ENCODE measurements at regions not wholly inside any gene's neighbourhood (a gene's known extent, or its start where the extent isn't known, plus 50 kb on each side); places are given as distances from the start of the nearest gene placed in this dataset.

- peaks cover 1% of the 10 kb centered on the region for H3K27me3 Mint-ChIP-seq (ENCODE audit: insufficient read depth)
- no peak overlapping the region for H3K27ac Mint-ChIP-seq
- DNase-seq: no peak
- peaks cover 19% of the 10 kb centered on the region for H3K9me3 Mint-ChIP-seq
- peaks cover 12% of the 10 kb centered on the region for H3K36me3 Mint-ChIP-seq (ENCODE audit: low read depth)
- Histone ChIP-seq H3K9ac (ENCODE audit: extremely low read depth, low read length, poor library complexity, severe bottlenecking) (no peak overlapping the region), H3K4me3 (ENCODE audit: low read length) (no peak overlapping the region), H3K36me3 (ENCODE audit: control insufficient read depth, insufficient read depth, low read length) (no peaks in the 10 kb centered on the region), H3K27ac (ENCODE audit: low read depth, low read length) (no peak overlapping the region), H3K9me3 (ENCODE audit: control insufficient read depth, low read length) (peaks cover 30% of the 10 kb centered on the region), H3K27me3 (ENCODE audit: control insufficient read depth, insufficient read depth, low read length, poor library complexity, severe bottlenecking) (no peaks in the 10 kb centered on the region), H3K4me1 (ENCODE audit: control insufficient read depth, insufficient read depth, low read length) (no peaks in the 10 kb centered on the region)
- no peak for TF ChIP-seq CTCF (conservative IDR thresholded peaks at IDR 0.05)
- peaks cover 16% of the 10 kb centered on the region for H3K4me1 Mint-ChIP-seq
- no peak overlapping the region for H3K4me3 Mint-ChIP-seq
- 91 to 100% methylated on average over 1 to 2 of the region's 2 CpGs for WGBS, 2 experiments (ENCODE audit: insufficient coverage in 1 of 2, insufficient read length in 1 of 2)
These were observed 660.6 kb upstream of the ADGRL4 start for GRCh38 chr1:79667166-79667565.

GRCh38 chr1:79663916-79664315, 657.4 kb upstream of the ADGRL4 start:
- no peak overlapping the region for H3K4me3 Mint-ChIP-seq
- TF ChIP-seq CTCF (conservative IDR thresholded peaks at IDR 0.05): no peak
- peaks cover 27% of the 10 kb centered on the region for H3K9me3 ChIP-seq (ENCODE audit: control insufficient read depth, low read length)
- H3K4me1 Mint-ChIP-seq: peaks cover 21% of the 10 kb centered on the region
- H3K9ac ChIP-seq (ENCODE audit: extremely low read depth, low read length, poor library complexity, severe bottlenecking): no peak overlapping the region
- no peaks in the 10 kb centered on the region for H3K4me1 ChIP-seq (ENCODE audit: control insufficient read depth, insufficient read depth, low read length)
- H3K4me3 ChIP-seq (ENCODE audit: low read length): no peak overlapping the region
- no peaks in the 10 kb centered on the region for H3K27me3 ChIP-seq (ENCODE audit: control insufficient read depth, insufficient read depth, low read length, poor library complexity, severe bottlenecking)
- peaks cover 18% of the 10 kb centered on the region for H3K9me3 Mint-ChIP-seq
- H3K27ac Mint-ChIP-seq: peak overlapping the region; percentile 56
- no peaks in the 10 kb centered on the region for H3K27me3 Mint-ChIP-seq (ENCODE audit: insufficient read depth)
- no peaks in the 10 kb centered on the region for H3K36me3 ChIP-seq (ENCODE audit: control insufficient read depth, insufficient read depth, low read length)
- DNase-seq: peak; percentile 69
- H3K36me3 Mint-ChIP-seq (ENCODE audit: low read depth): peaks cover 7% of the 10 kb centered on the region
- 25 to 39% methylated on average over 1 to 2 of the region's 2 CpGs for WGBS, 2 experiments (ENCODE audit: insufficient coverage in 1 of 2, insufficient read length in 1 of 2)
- H3K27ac ChIP-seq (ENCODE audit: low read depth, low read length): no peak overlapping the region

GRCh38 chr1:79662596-79662995, 656.1 kb upstream of the ADGRL4 start:
- H3K27ac ChIP-seq (ENCODE audit: low read depth, low read length): no peak overlapping the region
- peaks cover 22% of the 10 kb centered on the region for H3K9me3 ChIP-seq (ENCODE audit: control insufficient read depth, low read length)
- TF ChIP-seq CTCF (conservative IDR thresholded peaks at IDR 0.05): no peak
- no peak overlapping the region for H3K27ac Mint-ChIP-seq
- no peak for DNase-seq
- peaks cover 7% of the 10 kb centered on the region for H3K36me3 Mint-ChIP-seq (ENCODE audit: low read depth)
- H3K9me3 Mint-ChIP-seq: peaks cover 12% of the 10 kb centered on the region
- 86% methylated on average over 1 of the region's 1 CpG for WGBS, 2 experiments (ENCODE audit: insufficient coverage in 1 of 2, insufficient read length in 1 of 2)
- no peak overlapping the region for H3K9ac ChIP-seq (ENCODE audit: extremely low read depth, low read length, poor library complexity, severe bottlenecking)
- no peaks in the 10 kb centered on the region for H3K27me3 Mint-ChIP-seq (ENCODE audit: insufficient read depth)
- H3K4me1 Mint-ChIP-seq: peaks cover 26% of the 10 kb centered on the region
- H3K4me3 ChIP-seq (ENCODE audit: low read length): no peak overlapping the region
- no peak overlapping the region for H3K4me3 Mint-ChIP-seq
- no peaks in the 10 kb centered on the region for H3K27me3 ChIP-seq (ENCODE audit: control insufficient read depth, insufficient read depth, low read length, poor library complexity, severe bottlenecking)
- H3K36me3 ChIP-seq (ENCODE audit: control insufficient read depth, insufficient read depth, low read length): no peaks in the 10 kb centered on the region
- H3K4me1 ChIP-seq (ENCODE audit: control insufficient read depth, insufficient read depth, low read length): no peaks in the 10 kb centered on the region

Measured in endodermal cell (in vitro differentiated cells).